Epithelial cell of esophagus (primary cell): ENCODE measurements at regions not wholly inside any gene's neighbourhood (a gene's known extent, or its start where the extent isn't known, plus 50 kb on each side); places are given as distances from the start of the nearest gene placed in this dataset.

ENCODE experiments used
- DNase-seq: peaks from one replicate; pipeline ENCODE4 v3.0.0; 2010; ENCODE audit warnings: low read depth
- H3K4me3 ChIP-seq: 2 replicates; pipeline ENCODE4 v1.5.1; 2011; ENCODE audit warnings: mild to moderate bottlenecking, low read length, control low read depth
- CTCF ChIP-seq: IDR thresholded peaks from 2 replicates; pipeline ENCODE4 v1.5.1; 2011; ENCODE audit warnings: low read depth, mild to moderate bottlenecking, low read length, control low read depth, inconsistent platforms; ENCODE audit not compliant: insufficient read depth; ENCODE audit errors: missing control alignments

DNA sequence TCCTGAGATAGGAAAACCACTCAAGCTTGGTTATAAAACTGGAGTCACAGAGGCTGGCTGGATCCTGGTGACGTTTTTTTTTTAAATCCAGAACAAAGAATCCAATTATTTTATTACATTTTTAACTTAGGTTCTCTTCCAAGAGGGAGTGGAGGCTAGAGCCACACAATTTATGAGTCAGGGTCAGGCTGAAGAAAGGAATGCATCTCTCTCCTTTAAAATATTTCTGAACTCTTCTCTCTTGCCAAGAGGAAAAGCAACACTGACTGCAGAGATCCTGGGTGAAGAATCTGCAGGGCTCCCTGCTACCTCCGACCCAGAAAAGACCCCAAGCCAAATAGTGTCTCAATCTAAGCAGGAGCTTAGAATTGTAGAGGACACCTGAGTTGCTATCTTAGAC lies 88.5 kb upstream of the SSTR4 start:
- no peak for DNase-seq
- no peak for TF ChIP-seq CTCF
- no peak overlapping the region for H3K4me3 ChIP-seq

DNA sequence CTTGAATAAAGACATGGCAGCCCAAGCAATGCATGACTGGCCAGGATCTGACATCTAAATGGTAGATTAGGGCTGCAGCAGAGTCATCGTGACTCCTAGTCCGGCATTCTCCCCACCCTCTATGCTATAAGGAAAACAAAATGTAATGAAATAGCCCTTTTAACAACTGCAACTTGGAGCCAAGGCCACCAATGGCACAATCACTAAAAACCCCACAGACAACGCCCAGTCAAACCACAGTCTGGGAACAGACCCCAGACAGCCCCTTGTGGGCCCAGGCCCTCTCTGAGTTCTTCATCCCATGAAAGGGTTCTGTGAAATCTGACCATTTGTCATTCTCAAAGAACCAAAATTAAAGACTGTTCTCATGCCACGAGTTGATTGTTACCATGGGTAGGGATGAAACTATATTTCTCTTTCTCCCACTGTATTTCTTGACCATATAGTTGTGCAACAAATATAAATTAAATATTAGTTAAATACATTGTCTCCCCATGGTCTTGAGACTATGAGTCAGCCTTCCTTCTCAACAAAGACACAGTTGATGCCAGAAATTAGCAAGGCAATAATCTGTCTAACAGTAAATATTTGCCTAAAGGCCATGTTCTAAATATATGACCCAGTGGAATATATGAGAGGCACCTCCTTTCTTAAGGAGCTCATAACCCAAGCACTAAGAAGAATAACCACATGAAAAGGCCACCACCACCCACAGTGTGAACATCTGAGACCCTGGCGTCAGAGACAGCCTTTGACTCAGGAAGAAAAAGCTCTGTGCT lies 85.6 kb upstream of the SSTR4 start:
- peak; percentile 14 for DNase-seq
- TF ChIP-seq CTCF = no peak
- H3K4me3 ChIP-seq = no peak overlapping the region

- DNase-seq = no peak
Measured at GRCh38 chr20:22951966-22952365, 83.1 kb upstream of the SSTR4 start.

GRCh38 chr20:22954661-22955060 lies 80.5 kb upstream of the SSTR4 start:
- H3K4me3 ChIP-seq = no peak overlapping the region
- TF ChIP-seq CTCF = no peak
- no peak for DNase-seq

More at GRCh38 chr20:22951966-22952365, 83.1 kb upstream of the SSTR4 start:
- no peak for TF ChIP-seq CTCF
- H3K4me3 ChIP-seq = no peak overlapping the region

GRCh38 chr20:22958390-22958789 lies 76.7 kb upstream of the SSTR4 start:
- TF ChIP-seq CTCF = no peak
- no peak overlapping the region for H3K4me3 ChIP-seq
- DNase-seq = no peak

GRCh38 chr20:22962567-22963439 lies 72.3 kb upstream of the SSTR4 start:
- no peak for TF ChIP-seq CTCF
- H3K4me3 ChIP-seq = no peak overlapping the region
- peak; percentile 77 for DNase-seq
